ENCODE measurements at regions not wholly inside any gene's neighbourhood (a gene's known extent, or its start where the extent isn't known, plus 50 kb on each side); places are given as distances from the start of the nearest gene placed in this dataset.

DNA sequence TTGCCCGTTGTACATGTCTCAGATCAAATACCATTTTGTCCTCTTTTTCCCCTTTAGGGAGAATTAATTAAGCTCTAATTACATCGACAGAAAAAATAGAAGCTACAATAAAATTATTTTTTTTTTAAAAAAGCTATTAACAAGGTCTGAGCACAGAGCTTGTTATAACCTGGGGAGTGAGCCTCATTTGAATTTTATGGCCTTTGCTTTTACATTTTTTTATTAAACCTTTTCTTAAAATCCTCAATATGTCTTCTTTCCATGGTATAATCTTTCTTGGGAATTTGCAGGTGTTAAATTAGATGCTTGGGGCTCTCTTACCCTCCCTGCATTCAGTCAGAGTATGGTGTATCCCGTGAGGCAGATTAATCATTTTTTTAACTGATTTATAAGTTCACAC lies 212.5 kb upstream of the XYLT1 start:
- H3K4me3 ChIP-seq: no peak overlapping the region
- no peak for DNase-seq (ENCODE audit: low spot score in 2 of 2)
- no peaks in the 10 kb centered on the region for H3K4me1 ChIP-seq
- H3K9me3 ChIP-seq: no peaks in the 10 kb centered on the region
- TF ChIP-seq, protein P1, sequence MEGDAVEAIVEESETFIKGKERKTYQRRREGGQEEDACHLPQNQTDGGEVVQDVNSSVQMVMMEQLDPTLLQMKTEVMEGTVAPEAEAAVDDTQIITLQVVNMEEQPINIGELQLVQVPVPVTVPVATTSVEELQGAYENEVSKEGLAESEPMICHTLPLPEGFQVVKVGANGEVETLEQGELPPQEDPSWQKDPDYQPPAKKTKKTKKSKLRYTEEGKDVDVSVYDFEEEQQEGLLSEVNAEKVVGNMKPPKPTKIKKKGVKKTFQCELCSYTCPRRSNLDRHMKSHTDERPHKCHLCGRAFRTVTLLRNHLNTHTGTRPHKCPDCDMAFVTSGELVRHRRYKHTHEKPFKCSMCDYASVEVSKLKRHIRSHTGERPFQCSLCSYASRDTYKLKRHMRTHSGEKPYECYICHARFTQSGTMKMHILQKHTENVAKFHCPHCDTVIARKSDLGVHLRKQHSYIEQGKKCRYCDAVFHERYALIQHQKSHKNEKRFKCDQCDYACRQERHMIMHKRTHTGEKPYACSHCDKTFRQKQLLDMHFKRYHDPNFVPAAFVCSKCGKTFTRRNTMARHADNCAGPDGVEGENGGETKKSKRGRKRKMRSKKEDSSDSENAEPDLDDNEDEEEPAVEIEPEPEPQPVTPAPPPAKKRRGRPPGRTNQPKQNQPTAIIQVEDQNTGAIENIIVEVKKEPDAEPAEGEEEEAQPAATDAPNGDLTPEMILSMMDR (IDR thresholded peaks at IDR 0.05): no peak
- no peaks in the 10 kb centered on the region for H3K27me3 ChIP-seq
- intact Hi-C loops (cut with DNase I): no loop called here
- H3K36me3 ChIP-seq: no peaks in the 10 kb centered on the region
- no peak overlapping the region for H3K27ac ChIP-seq

DNA sequence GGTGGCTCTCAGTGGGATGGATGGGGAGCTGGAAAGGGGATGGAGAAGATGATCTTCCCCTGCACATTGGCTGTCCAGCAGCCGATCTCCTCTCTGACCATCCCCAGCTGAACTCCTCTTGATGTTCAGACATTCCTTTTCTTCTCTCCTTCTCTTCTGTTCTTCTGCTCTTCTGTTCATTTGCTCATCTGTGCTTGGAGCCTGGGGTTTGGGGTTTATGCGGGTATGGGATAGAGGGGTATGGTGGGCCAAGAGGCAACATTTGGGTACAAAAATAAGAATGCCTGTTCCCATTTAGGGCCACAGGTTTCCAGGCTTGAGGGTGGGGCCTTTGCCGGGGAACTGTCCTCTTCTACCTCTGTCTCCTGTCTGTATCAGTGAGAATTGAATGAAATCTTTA lies 205.4 kb upstream of the XYLT1 start:
- Histone ChIP-seq H3K27ac (no peak overlapping the region), H3K4me1 (no peaks in the 10 kb centered on the region), H3K36me3 (no peaks in the 10 kb centered on the region), H3K4me3 (no peak overlapping the region), H3K9me3 (no peaks in the 10 kb centered on the region), H3K27me3 (no peaks in the 10 kb centered on the region)
- no peak for DNase-seq (ENCODE audit: low spot score in 2 of 2)
- intact Hi-C loops (cut with DNase I): no loop called here
- TF ChIP-seq, protein P1 (IDR thresholded peaks at IDR 0.05): no peak

DNA sequence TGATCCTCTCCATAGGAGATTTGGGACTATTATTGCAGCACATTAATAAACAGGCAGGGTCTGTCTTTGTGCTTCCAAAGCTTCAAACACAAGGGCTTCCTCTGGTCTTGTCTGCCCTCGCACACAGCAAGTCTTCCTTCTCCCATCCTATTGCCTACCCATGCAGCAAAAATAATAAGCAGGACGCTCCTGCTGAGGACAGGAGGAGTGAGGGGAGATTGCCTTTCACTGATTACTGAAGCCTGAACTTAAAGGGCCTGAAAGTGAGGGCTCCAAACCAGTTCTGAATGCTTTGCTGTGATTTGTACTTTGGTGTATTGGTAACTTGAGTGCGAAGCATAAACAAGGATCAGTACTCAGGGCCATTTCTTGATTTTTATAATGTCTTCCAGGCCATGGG lies 197.6 kb upstream of the XYLT1 start:
- DNase-seq (ENCODE audit: low spot score in 2 of 2): no peak
- Histone ChIP-seq H3K36me3 (no peaks in the 10 kb centered on the region), H3K9me3 (no peaks in the 10 kb centered on the region), H3K4me3 (no peak overlapping the region), H3K4me1 (no peaks in the 10 kb centered on the region), H3K27me3 (no peaks in the 10 kb centered on the region), H3K27ac (no peak overlapping the region)
- TF ChIP-seq, protein P1 (IDR thresholded peaks at IDR 0.05): no peak
- intact Hi-C loops (cut with DNase I): no loop called here

DNA sequence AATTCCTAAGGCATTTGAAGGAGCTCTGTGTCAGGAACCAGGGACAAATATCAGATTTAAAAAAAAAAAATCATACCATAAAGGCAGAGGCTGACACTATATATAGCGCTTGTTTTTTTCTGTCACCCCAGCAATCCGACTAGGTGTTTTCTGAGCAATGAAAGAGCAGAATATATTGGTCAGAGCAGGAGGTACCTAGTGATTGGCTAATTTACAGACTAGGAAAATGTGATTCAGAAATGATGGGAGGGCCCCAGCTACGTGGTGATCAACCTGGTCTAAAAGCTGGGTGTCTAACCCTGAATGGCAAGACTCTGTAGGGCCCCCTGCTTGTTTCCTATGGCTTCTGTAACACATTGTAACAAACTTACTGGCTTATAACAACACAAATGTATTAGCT lies 195.5 kb upstream of the XYLT1 start:
- intact Hi-C loops (cut with DNase I): no loop called here
- Histone ChIP-seq H3K4me3 (no peak overlapping the region), H3K36me3 (no peaks in the 10 kb centered on the region), H3K4me1 (no peaks in the 10 kb centered on the region), H3K27me3 (no peaks in the 10 kb centered on the region), H3K27ac (no peak overlapping the region), H3K9me3 (no peaks in the 10 kb centered on the region)
- TF ChIP-seq, protein P1 (IDR thresholded peaks at IDR 0.05): no peak
- no peak for DNase-seq (ENCODE audit: low spot score in 2 of 2)

DNA sequence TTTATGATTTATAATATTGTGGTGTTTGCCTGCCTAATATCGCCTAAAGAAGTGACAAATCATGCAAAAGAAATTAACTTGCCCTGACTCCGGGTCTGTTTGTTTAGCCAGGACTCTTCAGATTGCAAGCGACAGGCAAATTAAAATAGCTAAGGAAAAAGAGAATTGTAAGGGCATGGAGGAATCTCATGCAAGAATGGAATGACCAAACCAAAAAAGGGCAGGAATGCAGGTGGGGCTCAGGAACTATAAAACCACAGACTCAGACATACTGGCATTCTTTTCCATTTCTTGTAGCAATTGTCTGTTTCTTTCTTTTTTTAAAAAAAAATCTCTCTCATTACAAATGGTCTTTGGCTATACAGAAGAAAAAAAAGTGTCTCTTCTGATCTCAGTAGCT lies 188.1 kb upstream of the XYLT1 start:
- intact Hi-C loops (cut with DNase I): no loop called here
- no peak overlapping the region for H3K27ac ChIP-seq
- H3K36me3 ChIP-seq: no peaks in the 10 kb centered on the region
- no peak overlapping the region for H3K4me3 ChIP-seq
- DNase-seq (ENCODE audit: low spot score in 2 of 2): no peak
- H3K9me3 ChIP-seq: no peaks in the 10 kb centered on the region
- TF ChIP-seq, protein P1 (IDR thresholded peaks at IDR 0.05): no peak
- no peaks in the 10 kb centered on the region for H3K27me3 ChIP-seq
- H3K4me1 ChIP-seq: no peaks in the 10 kb centered on the region

DNA sequence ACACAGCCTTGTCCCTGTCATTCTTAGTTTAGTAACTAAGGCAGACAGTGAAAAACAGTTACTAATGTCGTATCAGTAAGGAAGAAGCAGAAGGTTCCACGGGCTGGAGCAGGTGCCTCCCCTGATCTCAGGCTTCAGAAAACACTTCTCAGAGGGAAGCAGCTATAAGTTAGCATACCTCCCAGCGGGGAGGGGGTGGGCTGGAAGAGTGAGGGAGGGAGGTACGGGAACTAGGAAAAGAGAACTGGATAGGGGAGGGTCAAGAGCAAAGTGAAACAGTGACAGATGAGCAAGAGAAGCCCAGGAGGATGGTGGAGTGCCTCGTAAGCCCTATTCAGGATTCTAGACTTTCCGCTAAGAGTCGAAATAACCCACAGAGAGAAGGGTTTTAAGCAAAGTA lies 186.3 kb upstream of the XYLT1 start:
- no peaks in the 10 kb centered on the region for H3K4me1 ChIP-seq
- no peak overlapping the region for H3K4me3 ChIP-seq
- no peaks in the 10 kb centered on the region for H3K9me3 ChIP-seq
- DNase-seq (ENCODE audit: low spot score in 2 of 2): no peak
- no peaks in the 10 kb centered on the region for H3K36me3 ChIP-seq
- TF ChIP-seq, protein P1 (IDR thresholded peaks at IDR 0.05): no peak
- intact Hi-C loops (cut with DNase I): no loop called here
- no peak overlapping the region for H3K27ac ChIP-seq
- no peaks in the 10 kb centered on the region for H3K27me3 ChIP-seq
